ENCODE measurements at regions not wholly inside any gene's neighbourhood (a gene's known extent, or its start where the extent isn't known, plus 50 kb on each side); places are given as distances from the start of the nearest gene placed in this dataset.

DNA sequence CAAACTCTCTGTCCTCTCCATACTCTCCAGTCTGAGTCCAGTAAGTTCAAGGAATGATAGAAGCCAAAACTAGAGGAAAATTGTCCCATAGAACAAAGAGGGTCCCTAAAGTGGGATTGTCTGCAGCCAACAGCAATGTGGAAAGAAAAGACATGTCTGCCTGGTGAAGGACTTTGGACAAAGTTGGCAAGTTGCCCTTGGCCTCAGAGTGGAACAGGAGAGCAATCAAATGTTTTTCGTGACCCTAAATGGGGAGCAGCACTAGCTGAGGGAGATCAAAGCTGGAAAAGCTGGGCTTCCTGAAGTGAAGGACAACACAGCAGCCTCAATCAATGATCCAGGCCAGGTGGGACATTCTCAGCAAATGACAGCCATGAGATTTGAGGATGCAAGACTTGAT, 183.5 kb downstream of the CHD9NB start:
- Histone ChIP-seq H3K4me3 (no peak overlapping the region), H3K4me1 (no peaks in the 10 kb centered on the region), H3K9me3 (no peaks in the 10 kb centered on the region), H3K4me2 (no peak overlapping the region), H3K27ac (no peak overlapping the region)
- TF ChIP-seq NFE2L2 (conservative IDR thresholded peaks at IDR 0.05; ENCODE audit: low read length) (no peak), SMC3 (IDR thresholded peaks at IDR 0.05) (no peak), HOXA7 (CRISPR knock-in tag; IDR thresholded peaks at IDR 0.05) (no peak), CEBPB (IDR thresholded peaks at IDR 0.05) (no peak)
- TF ChIP-seq, protein P1, sequence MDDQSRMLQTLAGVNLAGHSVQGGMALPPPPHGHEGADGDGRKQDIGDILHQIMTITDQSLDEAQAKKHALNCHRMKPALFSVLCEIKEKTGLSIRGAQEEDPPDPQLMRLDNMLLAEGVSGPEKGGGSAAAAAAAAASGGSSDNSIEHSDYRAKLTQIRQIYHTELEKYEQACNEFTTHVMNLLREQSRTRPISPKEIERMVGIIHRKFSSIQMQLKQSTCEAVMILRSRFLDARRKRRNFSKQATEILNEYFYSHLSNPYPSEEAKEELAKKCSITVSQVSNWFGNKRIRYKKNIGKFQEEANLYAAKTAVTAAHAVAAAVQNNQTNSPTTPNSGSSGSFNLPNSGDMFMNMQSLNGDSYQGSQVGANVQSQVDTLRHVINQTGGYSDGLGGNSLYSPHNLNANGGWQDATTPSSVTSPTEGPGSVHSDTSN (IDR thresholded peaks at IDR 0.05), result no peak
- TF ChIP-seq, protein P2, sequence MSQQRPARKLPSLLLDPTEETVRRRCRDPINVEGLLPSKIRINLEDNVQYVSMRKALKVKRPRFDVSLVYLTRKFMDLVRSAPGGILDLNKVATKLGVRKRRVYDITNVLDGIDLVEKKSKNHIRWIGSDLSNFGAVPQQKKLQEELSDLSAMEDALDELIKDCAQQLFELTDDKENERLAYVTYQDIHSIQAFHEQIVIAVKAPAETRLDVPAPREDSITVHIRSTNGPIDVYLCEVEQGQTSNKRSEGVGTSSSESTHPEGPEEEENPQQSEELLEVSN (IDR thresholded peaks at IDR 0.05; ENCODE audit: borderline replicate concordance, low read depth), result no peak
- TF ChIP-seq, protein P3, sequence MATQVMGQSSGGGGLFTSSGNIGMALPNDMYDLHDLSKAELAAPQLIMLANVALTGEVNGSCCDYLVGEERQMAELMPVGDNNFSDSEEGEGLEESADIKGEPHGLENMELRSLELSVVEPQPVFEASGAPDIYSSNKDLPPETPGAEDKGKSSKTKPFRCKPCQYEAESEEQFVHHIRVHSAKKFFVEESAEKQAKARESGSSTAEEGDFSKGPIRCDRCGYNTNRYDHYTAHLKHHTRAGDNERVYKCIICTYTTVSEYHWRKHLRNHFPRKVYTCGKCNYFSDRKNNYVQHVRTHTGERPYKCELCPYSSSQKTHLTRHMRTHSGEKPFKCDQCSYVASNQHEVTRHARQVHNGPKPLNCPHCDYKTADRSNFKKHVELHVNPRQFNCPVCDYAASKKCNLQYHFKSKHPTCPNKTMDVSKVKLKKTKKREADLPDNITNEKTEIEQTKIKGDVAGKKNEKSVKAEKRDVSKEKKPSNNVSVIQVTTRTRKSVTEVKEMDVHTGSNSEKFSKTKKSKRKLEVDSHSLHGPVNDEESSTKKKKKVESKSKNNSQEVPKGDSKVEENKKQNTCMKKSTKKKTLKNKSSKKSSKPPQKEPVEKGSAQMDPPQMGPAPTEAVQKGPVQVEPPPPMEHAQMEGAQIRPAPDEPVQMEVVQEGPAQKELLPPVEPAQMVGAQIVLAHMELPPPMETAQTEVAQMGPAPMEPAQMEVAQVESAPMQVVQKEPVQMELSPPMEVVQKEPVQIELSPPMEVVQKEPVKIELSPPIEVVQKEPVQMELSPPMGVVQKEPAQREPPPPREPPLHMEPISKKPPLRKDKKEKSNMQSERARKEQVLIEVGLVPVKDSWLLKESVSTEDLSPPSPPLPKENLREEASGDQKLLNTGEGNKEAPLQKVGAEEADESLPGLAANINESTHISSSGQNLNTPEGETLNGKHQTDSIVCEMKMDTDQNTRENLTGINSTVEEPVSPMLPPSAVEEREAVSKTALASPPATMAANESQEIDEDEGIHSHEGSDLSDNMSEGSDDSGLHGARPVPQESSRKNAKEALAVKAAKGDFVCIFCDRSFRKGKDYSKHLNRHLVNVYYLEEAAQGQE (IDR thresholded peaks at IDR 0.05), result no peak
- whole genome bisulfite sequencing (ENCODE audit: missing lambda C conversion rate), result 0% methylated on average over 1 of the region's 1 CpG
- ChIA-PET CTCF (no interaction called here), POLR2A (no interaction called here)
- FAIRE-seq, result no peak
- no peak for DNase-seq (ENCODE audit: low read depth in 1 of 2, low spot score in 1 of 2)
- no peak for ATAC-seq

DNA sequence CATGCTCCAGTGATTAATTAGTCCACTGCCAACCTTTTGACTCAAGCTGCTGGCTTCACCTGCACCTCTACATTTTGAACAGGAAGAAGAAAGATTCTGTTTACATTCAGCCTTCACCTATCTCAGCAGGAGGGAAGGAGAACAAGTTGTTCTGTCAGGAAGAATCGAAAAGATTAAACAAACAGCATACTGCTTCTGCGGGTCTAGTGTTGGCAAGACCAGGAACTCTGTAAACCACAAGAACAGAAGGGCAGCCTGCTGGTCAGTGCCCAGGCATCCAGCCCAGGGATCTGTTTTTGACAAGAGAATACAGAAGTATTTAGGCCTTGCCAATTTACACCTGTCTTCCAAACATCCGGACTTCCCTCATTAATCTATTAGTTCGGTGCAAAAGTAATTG, 189.7 kb downstream of the CHD9NB start:
- H3K4me2 ChIP-seq, result no peak overlapping the region
- DNase-seq (ENCODE audit: low read depth in 1 of 2, low spot score in 1 of 2) (no peak), ATAC-seq (no peak), FAIRE-seq (no peak)
- POLR2A ChIA-PET, result no interaction called here
- no peak overlapping the region for H3K27ac ChIP-seq
- CTCF ChIA-PET, result interaction anchor here (4.3 kb wide), 1 partner anchor 671 kb away, joined by 22 read pairs; no protein-coding TSS in a partner anchor
- H3K4me3 ChIP-seq, result no peak overlapping the region
- no peaks in the 10 kb centered on the region for H3K4me1 ChIP-seq
- WGBS (ENCODE audit: missing lambda C conversion rate), result 28% methylated on average over 4 of the region's 4 CpGs
- TF ChIP-seq, protein P4, sequence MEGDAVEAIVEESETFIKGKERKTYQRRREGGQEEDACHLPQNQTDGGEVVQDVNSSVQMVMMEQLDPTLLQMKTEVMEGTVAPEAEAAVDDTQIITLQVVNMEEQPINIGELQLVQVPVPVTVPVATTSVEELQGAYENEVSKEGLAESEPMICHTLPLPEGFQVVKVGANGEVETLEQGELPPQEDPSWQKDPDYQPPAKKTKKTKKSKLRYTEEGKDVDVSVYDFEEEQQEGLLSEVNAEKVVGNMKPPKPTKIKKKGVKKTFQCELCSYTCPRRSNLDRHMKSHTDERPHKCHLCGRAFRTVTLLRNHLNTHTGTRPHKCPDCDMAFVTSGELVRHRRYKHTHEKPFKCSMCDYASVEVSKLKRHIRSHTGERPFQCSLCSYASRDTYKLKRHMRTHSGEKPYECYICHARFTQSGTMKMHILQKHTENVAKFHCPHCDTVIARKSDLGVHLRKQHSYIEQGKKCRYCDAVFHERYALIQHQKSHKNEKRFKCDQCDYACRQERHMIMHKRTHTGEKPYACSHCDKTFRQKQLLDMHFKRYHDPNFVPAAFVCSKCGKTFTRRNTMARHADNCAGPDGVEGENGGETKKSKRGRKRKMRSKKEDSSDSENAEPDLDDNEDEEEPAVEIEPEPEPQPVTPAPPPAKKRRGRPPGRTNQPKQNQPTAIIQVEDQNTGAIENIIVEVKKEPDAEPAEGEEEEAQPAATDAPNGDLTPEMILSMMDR (IDR thresholded peaks at IDR 0.05), result no peak
- TF ChIP-seq KDM5A (IDR thresholded peaks at IDR 0.05) (no peak), KDM1A (IDR thresholded peaks at IDR 0.05; ENCODE audit: low read depth) (no peak), JUN (IDR thresholded peaks at IDR 0.05) (no peak), TFCP2L1 (CRISPR knock-in tag; IDR thresholded peaks at IDR 0.05) (no peak), MAZ (IDR thresholded peaks at IDR 0.05; ENCODE audit: borderline replicate concordance, low read depth, low read length) (no peak), ZSCAN20 (CRISPR knock-in tag; IDR thresholded peaks at IDR 0.05) (no peak), HOXA7 (CRISPR knock-in tag; IDR thresholded peaks at IDR 0.05) (no peak), PHF8 (IDR thresholded peaks at IDR 0.05; ENCODE audit: borderline replicate concordance, low read depth) (no peak), SMC3 (IDR thresholded peaks at IDR 0.05) (no peak), NR3C1 (IDR thresholded peaks at IDR 0.05) (no peak), NPAS2 (CRISPR knock-in tag; IDR thresholded peaks at IDR 0.05; ENCODE audit: borderline replicate concordance) (no peak), ESRRA (IDR thresholded peaks at IDR 0.05; ENCODE audit: borderline replicate concordance, low read length) (no peak)
- TF ChIP-seq, protein P2 (IDR thresholded peaks at IDR 0.05; ENCODE audit: borderline replicate concordance, low read depth), result no peak
- TF ChIP-seq, protein P1 (IDR thresholded peaks at IDR 0.05), result no peak
- TF ChIP-seq, protein P5, sequence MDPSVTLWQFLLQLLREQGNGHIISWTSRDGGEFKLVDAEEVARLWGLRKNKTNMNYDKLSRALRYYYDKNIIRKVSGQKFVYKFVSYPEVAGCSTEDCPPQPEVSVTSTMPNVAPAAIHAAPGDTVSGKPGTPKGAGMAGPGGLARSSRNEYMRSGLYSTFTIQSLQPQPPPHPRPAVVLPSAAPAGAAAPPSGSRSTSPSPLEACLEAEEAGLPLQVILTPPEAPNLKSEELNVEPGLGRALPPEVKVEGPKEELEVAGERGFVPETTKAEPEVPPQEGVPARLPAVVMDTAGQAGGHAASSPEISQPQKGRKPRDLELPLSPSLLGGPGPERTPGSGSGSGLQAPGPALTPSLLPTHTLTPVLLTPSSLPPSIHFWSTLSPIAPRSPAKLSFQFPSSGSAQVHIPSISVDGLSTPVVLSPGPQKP (IDR thresholded peaks at IDR 0.05; ENCODE audit: low read depth, low read length), result no peak
- H3K9me3 ChIP-seq, result no peaks in the 10 kb centered on the region

Data from A549 (cell line).